Spleen (tissue), 11 donors: ENCODE measurements at regions not wholly inside any gene's neighbourhood (a gene's known extent, or its start where the extent isn't known, plus 50 kb on each side); places are given as distances from the start of the nearest gene placed in this dataset.
"Not testable (repeated sequence)": the region's sequence is repeated elsewhere in the genome, so short reads cannot be mapped to it uniquely, and the experiment has no call there.

Experiments
- DNase-seq: peaks from one replicate; pipeline ENCODE4 v3.0.0-alpha.2; 2020
- H3K27ac ChIP-seq, 8 donors: fragments of 200-600 bp; sonication (generic) in 7 of 8; 1 replicate in 4 of 8; 2 replicates in 4 of 8; pipeline versions ENCODE4 v1.5.0 to v1.8.0; 2016 to 2021; ENCODE audit warnings: inconsistent platforms in 4 of 8, mild to moderate bottlenecking in 4 of 8, moderate library complexity in 1 of 8
- H3K27me3 ChIP-seq, 7 donors: fragments of 200-600 bp; sonication (generic) in 6 of 7; replicated peaks in 1 of 7; 1 replicate in 4 of 7; 2 replicates in 3 of 7; pipeline versions ENCODE4 v1.5.0 to v1.8.0; 2016 to 2021; ENCODE audit warnings: inconsistent platforms in 3 of 7, mild to moderate bottlenecking in 1 of 7
- H3K36me3 ChIP-seq, 6 donors: fragments of 200-600 bp; sonication (generic) in 5 of 6; 1 replicate in 4 of 6; 2 replicates in 2 of 6; pipeline versions ENCODE4 v1.5.0 to v1.8.0; 2016 to 2021; ENCODE audit warnings: inconsistent platforms in 2 of 6
- H3K4me1 ChIP-seq, 6 donors: fragments of 200-600 bp; sonication (generic) in 5 of 6; 1 replicate in 3 of 6; 2 replicates in 3 of 6; pipeline versions ENCODE4 v1.5.0 to v1.8.0; 2016 to 2021; ENCODE audit warnings: inconsistent platforms in 3 of 6
- H3K4me3 ChIP-seq, 8 donors: fragments of 200-600 bp; sonication (generic) in 7 of 8; 1 replicate in 4 of 8; 2 replicates in 4 of 8; pipeline versions ENCODE4 v1.5.0 to v1.8.0; 2016 to 2021; ENCODE audit warnings: inconsistent platforms in 4 of 8, mild to moderate bottlenecking in 4 of 8, moderate library complexity in 2 of 8
- H3K9me3 ChIP-seq, 8 donors: fragments of 200-600 bp; sonication (generic) in 7 of 8; 1 replicate in 4 of 8; 2 replicates in 4 of 8; pipeline versions ENCODE4 v1.5.0 to v1.8.0; 2016 to 2021; ENCODE audit warnings: inconsistent platforms in 4 of 8
- POLR2A ChIP-seq, 3 donors: fragments of 450-650 bp; IDR thresholded peaks; one replicate each; pipeline ENCODE4 v1.5.1; 2017; ENCODE audit warnings: antibody characterized with exemption in 3 of 3, mild to moderate bottlenecking in 1 of 3
- POLR2AphosphoS5 ChIP-seq, 3 donors: sonication (generic); formaldehyde crosslinking; IDR thresholded peaks; one replicate each; pipeline ENCODE4 v1.5.1; 2017; ENCODE audit warnings: antibody characterized with exemption in 3 of 3
- WGBS, 5 donors: extraction: QIAGEN DNeasy Blood & Tissue Kit in 3 of 5; methylation state at CpG; one replicate each; pipeline versions ENCODE4 v1.1.5 to v1.1.7; 2013 to 2018; 5-methylcytosine and 5-hydroxymethylcytosine counted together
- intact Hi-C: fragments of 100-400 bp; cut with DNase I; formaldehyde crosslinking; loops from one replicate; pipeline ENCODE4 v1.15.0; 2023; ENCODE audit warnings: low total_unique reads
- TF ChIP-seq, protein P1 (sequence below), 11 experiments: fragments of 200-600 bp in 7 of 11; fragments of 450-650 bp in 4 of 11; sonication (generic) in 4 of 11; IDR thresholded peaks in 8 of 11; conservative IDR thresholded peaks in 3 of 11; 1 replicate in 7 of 11; 2 replicates in 4 of 11; pipeline versions ENCODE4 v1.4.0 to v1.8.0; 2016 to 2021; ENCODE audit warnings: antibody characterized with exemption in 11 of 11, inconsistent platforms in 4 of 11, mild to moderate bottlenecking in 1 of 11
- donor health status: healthy with polysubstance abuse.
- donor health status: DM: no; HTN: no; CAD: no; lungs with moderate emphysema.
- donor health status: DM: no; HTN: no; CAD: no.
- donor health status: Bipolar disorder and iron deficiency.
- donor health status: healthy.
- donor health status: DM: no; HTN: no; CAD: no.
- donor health status: DM: yes; HTN: yes; CAD: no.

DNA sequence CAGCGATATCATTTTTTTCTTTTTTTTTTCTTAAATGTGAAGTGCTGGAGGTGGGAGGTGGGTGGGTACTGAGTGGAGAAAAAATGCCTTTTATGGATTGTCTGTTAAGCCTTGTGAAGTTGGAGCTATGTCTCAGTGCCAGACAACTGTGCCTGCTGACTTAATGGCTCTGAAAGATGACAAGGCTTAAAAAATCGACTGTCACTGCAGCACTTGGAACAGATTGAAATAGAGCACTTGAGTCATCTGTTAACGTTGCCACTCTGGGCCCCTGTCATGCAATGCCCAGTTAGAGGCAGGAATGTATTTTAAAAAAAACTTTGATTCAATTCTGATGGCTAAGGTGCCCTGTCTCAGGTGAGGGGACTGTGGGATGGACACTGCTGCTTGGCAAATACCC lies 108.2 kb upstream of the HS3ST2 start:
- Histone ChIP-seq H3K27me3 (peaks cover 0 to 29% (median 0%) of the 10 kb centered on the region in 7 donors), H3K4me1 (no peaks in the 10 kb centered on the region), H3K36me3 (no peaks in the 10 kb centered on the region), H3K27ac (no peak overlapping the region), H3K4me3 (no peak overlapping the region), H3K9me3 (peaks cover 0 to under 1% (median 0%) of the 10 kb centered on the region in 8 donors)
- WGBS, 5 donors: 64 to 81% (median 73%) methylated on average over 3 of the region's 3 CpGs
- no peak for DNase-seq
- intact Hi-C loops: no loop called here
- TF ChIP-seq POLR2AphosphoS5 (IDR thresholded peaks at IDR 0.05) (no peak), POLR2A (IDR thresholded peaks at IDR 0.05) (no peak)
- TF ChIP-seq, protein P1, sequence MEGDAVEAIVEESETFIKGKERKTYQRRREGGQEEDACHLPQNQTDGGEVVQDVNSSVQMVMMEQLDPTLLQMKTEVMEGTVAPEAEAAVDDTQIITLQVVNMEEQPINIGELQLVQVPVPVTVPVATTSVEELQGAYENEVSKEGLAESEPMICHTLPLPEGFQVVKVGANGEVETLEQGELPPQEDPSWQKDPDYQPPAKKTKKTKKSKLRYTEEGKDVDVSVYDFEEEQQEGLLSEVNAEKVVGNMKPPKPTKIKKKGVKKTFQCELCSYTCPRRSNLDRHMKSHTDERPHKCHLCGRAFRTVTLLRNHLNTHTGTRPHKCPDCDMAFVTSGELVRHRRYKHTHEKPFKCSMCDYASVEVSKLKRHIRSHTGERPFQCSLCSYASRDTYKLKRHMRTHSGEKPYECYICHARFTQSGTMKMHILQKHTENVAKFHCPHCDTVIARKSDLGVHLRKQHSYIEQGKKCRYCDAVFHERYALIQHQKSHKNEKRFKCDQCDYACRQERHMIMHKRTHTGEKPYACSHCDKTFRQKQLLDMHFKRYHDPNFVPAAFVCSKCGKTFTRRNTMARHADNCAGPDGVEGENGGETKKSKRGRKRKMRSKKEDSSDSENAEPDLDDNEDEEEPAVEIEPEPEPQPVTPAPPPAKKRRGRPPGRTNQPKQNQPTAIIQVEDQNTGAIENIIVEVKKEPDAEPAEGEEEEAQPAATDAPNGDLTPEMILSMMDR (IDR thresholded peaks at IDR 0.05 in 8 of 11, conservative IDR thresholded peaks at IDR 0.05 in 3 of 11): no peak

DNA sequence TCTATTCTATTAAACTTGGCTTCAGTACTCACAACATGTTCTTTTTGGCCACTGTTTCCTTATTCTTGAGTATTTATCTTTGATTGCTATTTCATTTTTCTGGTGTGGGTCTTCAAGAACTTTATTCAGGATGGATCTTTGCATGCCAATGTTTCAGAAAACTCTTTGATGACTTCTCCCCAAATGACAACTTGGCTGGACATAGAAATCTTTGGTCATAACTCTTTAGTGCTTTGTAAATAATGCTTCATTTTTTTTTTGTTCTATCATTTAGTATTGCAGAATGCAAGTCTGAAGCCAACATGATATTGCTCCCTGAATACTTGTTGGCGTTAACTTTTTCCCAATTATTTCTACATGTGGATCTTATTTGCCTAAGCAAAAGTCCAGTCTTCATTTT lies 103.6 kb upstream of the HS3ST2 start:
- peaks cover 0 to 13% (median 0%) of the 10 kb centered on the region in 7 donors for H3K27me3 ChIP-seq
- H3K27ac ChIP-seq: no peak overlapping the region
- no peak overlapping the region for H3K4me3 ChIP-seq
- DNase-seq: no peak
- peaks cover 0 to 34% (median 28%) of the 10 kb centered on the region in 8 donors for H3K9me3 ChIP-seq
- intact Hi-C loops: no loop called here
- H3K36me3 ChIP-seq: no peaks in the 10 kb centered on the region
- 81 to 100% (median 91%) methylated on average over 1 of the region's 1 CpG for WGBS, 5 donors
- no peaks in the 10 kb centered on the region for H3K4me1 ChIP-seq
- no peak for TF ChIP-seq POLR2A (IDR thresholded peaks at IDR 0.05)
- TF ChIP-seq, protein P1 (IDR thresholded peaks at IDR 0.05 in 8 of 11, conservative IDR thresholded peaks at IDR 0.05 in 3 of 11): no peak
- TF ChIP-seq POLR2AphosphoS5 (IDR thresholded peaks at IDR 0.05): no peak

DNA sequence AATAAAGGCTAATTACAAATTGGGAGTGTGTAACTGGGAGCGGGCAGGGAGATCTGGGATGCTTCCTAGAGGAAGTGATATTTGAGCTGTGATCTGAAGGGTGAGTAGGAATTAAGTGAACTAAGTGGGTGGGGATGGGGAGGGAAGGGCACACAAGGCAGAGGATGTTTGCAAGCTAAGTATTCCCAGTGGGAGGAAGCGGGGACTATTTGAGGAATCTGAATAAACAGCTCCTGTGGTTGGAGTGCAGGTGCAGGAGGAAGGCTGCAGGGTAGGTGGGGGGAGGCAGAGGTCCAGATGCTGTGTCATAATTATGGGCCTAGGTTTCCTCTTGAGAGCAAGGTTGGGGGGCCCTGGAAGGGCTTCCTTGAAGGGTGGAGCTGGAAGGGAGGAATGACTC lies 102.1 kb upstream of the HS3ST2 start:
- TF ChIP-seq POLR2AphosphoS5 (IDR thresholded peaks at IDR 0.05): no peak
- no peak for TF ChIP-seq POLR2A (IDR thresholded peaks at IDR 0.05)
- TF ChIP-seq, protein P1 (IDR thresholded peaks at IDR 0.05 in 8 of 11, conservative IDR thresholded peaks at IDR 0.05 in 3 of 11): no peak
- H3K27ac ChIP-seq: no peak overlapping the region
- no peaks in the 10 kb centered on the region for H3K27me3 ChIP-seq
- intact Hi-C loops: no loop called here
- no peak for DNase-seq
- H3K4me3 ChIP-seq: no peak overlapping the region
- no peaks in the 10 kb centered on the region for H3K4me1 ChIP-seq
- 80 to 91% (median 90%) methylated on average over 2 of the region's 2 CpGs for WGBS, 5 donors
- H3K36me3 ChIP-seq: no peaks in the 10 kb centered on the region
- peaks cover 0 to 34% (median 28%) of the 10 kb centered on the region in 8 donors for H3K9me3 ChIP-seq

DNA sequence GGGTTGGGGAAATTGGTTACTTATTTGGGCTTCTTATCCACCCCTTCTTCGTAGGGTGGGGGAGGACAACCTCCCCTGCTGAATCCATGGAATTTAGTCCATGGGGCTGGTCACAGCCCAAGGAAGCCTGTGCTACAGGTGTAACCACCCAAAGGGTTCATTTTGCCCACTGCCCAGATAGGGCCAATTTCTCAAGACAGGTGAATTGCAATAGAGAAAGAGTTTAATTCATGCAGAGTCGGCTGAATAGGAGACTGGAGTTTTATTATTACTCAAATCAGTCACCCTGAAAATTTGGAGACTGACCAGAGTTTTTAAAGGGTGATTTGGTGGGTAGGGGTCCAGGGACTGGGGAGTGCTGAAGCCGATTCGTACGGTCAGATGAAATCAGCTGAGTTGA lies 101.5 kb upstream of the HS3ST2 start:
- Histone ChIP-seq H3K9me3 (peaks cover 0 to 34% (median 28%) of the 10 kb centered on the region in 8 donors), H3K4me1 (no peaks in the 10 kb centered on the region), H3K36me3 (no peaks in the 10 kb centered on the region), H3K27me3 (no peaks in the 10 kb centered on the region), H3K4me3 (no peak overlapping the region), H3K27ac (no peak overlapping the region)
- no peak for TF ChIP-seq POLR2AphosphoS5 (IDR thresholded peaks at IDR 0.05)
- no peak for TF ChIP-seq POLR2A (IDR thresholded peaks at IDR 0.05)
- TF ChIP-seq, protein P1 (IDR thresholded peaks at IDR 0.05 in 8 of 11, conservative IDR thresholded peaks at IDR 0.05 in 3 of 11): no peak
- 84 to 92% (median 88%) methylated on average over 5 of the region's 5 CpGs for whole genome bisulfite sequencing, 5 donors
- DNase-seq: no peak
- intact Hi-C loops: no loop called here

DNA sequence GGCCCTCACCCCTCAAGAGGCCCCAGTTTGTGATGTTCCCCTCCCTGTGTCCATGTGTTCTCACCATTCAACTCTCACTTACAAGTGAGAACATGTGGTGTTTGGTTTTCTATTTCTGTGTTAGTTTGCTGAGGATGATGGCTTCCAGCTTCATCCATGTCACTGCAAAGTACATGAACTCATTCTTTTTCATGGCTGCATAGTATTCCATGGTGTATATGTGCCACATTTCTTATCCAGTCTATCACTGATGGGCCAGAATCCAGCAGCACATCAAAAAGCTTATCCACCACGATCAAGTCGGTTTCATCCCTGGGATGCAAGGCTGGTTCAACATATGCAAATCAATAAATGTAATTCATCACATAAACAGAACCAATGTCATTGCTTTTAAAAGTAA lies 95.4 kb upstream of the HS3ST2 start:
- DNase-seq, H3K4me1 ChIP-seq, H3K36me3 ChIP-seq, H3K4me3 ChIP-seq, intact Hi-C loops, H3K27ac ChIP-seq: not testable (repeated sequence)
- WGBS, 5 donors: 76 to 97% (median 83%) methylated on average over 2 of the region's 2 CpGs
- Histone ChIP-seq H3K9me3 (peaks cover 0 to 11% (median 4%) of the 10 kb centered on the region in 8 donors), H3K27me3 (peaks cover 0 to 25% (median 0%) of the 10 kb centered on the region in 7 donors)
